ENCODE measurements at regions not wholly inside any gene's neighbourhood (a gene's known extent, or its start where the extent isn't known, plus 50 kb on each side); places are given as distances from the start of the nearest gene placed in this dataset.
"Not testable (repeated sequence)": the region's sequence is repeated elsewhere in the genome, so short reads cannot be mapped to it uniquely, and the experiment has no call there.

GRCh38 chr12:131471271-131471905, 239.5 kb upstream of the SFSWAP start:
- no peaks in the 10 kb centered on the region for H3K36me3 ChIP-seq (ENCODE audit: control insufficient read depth, insufficient read depth, low read length)
- no peak for DNase-seq (ENCODE audit: low read depth)
- no peak overlapping the region for H3K4me3 ChIP-seq (ENCODE audit: low read depth, low read length)
- TF ChIP-seq CTCF (IDR thresholded peaks at IDR 0.05; ENCODE audit: insufficient read depth, low read length, poor library complexity, severe bottlenecking): no peak
- H3K27me3 ChIP-seq (ENCODE audit: control insufficient read depth, insufficient read depth, low read length): no peaks in the 10 kb centered on the region

GRCh38 chr12:131471946-131472732, 238.8 kb upstream of the SFSWAP start:
- Histone ChIP-seq H3K4me3 (ENCODE audit: low read depth, low read length) (no peak overlapping the region), H3K36me3 (ENCODE audit: control insufficient read depth, insufficient read depth, low read length) (no peaks in the 10 kb centered on the region), H3K27me3 (ENCODE audit: control insufficient read depth, insufficient read depth, low read length) (no peaks in the 10 kb centered on the region)
- DNase-seq (ENCODE audit: low read depth): no peak
- no peak for TF ChIP-seq CTCF (IDR thresholded peaks at IDR 0.05; ENCODE audit: insufficient read depth, low read length, poor library complexity, severe bottlenecking)

- H3K27me3 ChIP-seq (ENCODE audit: control insufficient read depth, insufficient read depth, low read length): no peaks in the 10 kb centered on the region
- no peak for TF ChIP-seq CTCF (IDR thresholded peaks at IDR 0.05; ENCODE audit: insufficient read depth, low read length, poor library complexity, severe bottlenecking)
- H3K4me3 ChIP-seq (ENCODE audit: low read depth, low read length): no peak overlapping the region
- no peak for DNase-seq (ENCODE audit: low read depth)
- no peaks in the 10 kb centered on the region for H3K36me3 ChIP-seq (ENCODE audit: control insufficient read depth, insufficient read depth, low read length)
Measured at GRCh38 chr12:131473261-131473660, 237.6 kb upstream of the SFSWAP start.

GRCh38 chr12:131473741-131474709, 236.9 kb upstream of the SFSWAP start:
- no peak for DNase-seq (ENCODE audit: low read depth)
- no peaks in the 10 kb centered on the region for H3K27me3 ChIP-seq (ENCODE audit: control insufficient read depth, insufficient read depth, low read length)
- no peaks in the 10 kb centered on the region for H3K36me3 ChIP-seq (ENCODE audit: control insufficient read depth, insufficient read depth, low read length)
- no peak overlapping the region for H3K4me3 ChIP-seq (ENCODE audit: low read depth, low read length)
- no peak for TF ChIP-seq CTCF (IDR thresholded peaks at IDR 0.05; ENCODE audit: insufficient read depth, low read length, poor library complexity, severe bottlenecking)

- H3K36me3 ChIP-seq (ENCODE audit: control insufficient read depth, insufficient read depth, low read length); H3K4me3 ChIP-seq (ENCODE audit: low read depth, low read length); DNase-seq (ENCODE audit: low read depth); H3K27me3 ChIP-seq (ENCODE audit: control insufficient read depth, insufficient read depth, low read length): not testable (repeated sequence)
Measured at GRCh38 chr12:131475012-131475411, 235.9 kb upstream of the SFSWAP start.

- no peak for TF ChIP-seq CTCF (IDR thresholded peaks at IDR 0.05; ENCODE audit: insufficient read depth, low read length, poor library complexity, severe bottlenecking)
- no peak for DNase-seq (ENCODE audit: low read depth)
- Histone ChIP-seq H3K4me3 (ENCODE audit: low read depth, low read length) (no peak overlapping the region), H3K36me3 (ENCODE audit: control insufficient read depth, insufficient read depth, low read length) (no peaks in the 10 kb centered on the region), H3K27me3 (ENCODE audit: control insufficient read depth, insufficient read depth, low read length) (no peaks in the 10 kb centered on the region)
Measured at GRCh38 chr12:131477613-131478012, 233.3 kb upstream of the SFSWAP start.
